ENCODE measurements at regions not wholly inside any gene's neighbourhood (a gene's known extent, or its start where the extent isn't known, plus 50 kb on each side); places are given as distances from the start of the nearest gene placed in this dataset.

- TF ChIP-seq ZNF462 (CRISPR knock-in tag; IDR thresholded peaks at IDR 0.05) (no peak), POLR2AphosphoS5 (IDR thresholded peaks at IDR 0.05; ENCODE audit: low read depth) (no peak), ZNF331 (CRISPR knock-in tag; IDR thresholded peaks at IDR 0.05; ENCODE audit: low read depth) (no peak), JUNB (IDR thresholded peaks at IDR 0.05; ENCODE audit: unreplicated experiment) (no peak), NANOG (IDR thresholded peaks at IDR 0.05; ENCODE audit: borderline replicate concordance) (no peak), EZH2 (IDR thresholded peaks at IDR 0.05; ENCODE audit: low read depth, unreplicated experiment) (no peak)
Observed at GRCh38 chr6:167680605-167681149, 146.0 kb upstream of the AFDN start (continued).

- peaks cover 8% of the 10 kb centered on the region; the same call in 1 of the 2 replicates for H3F3A ChIP-seq (replicated peaks; ENCODE audit: low read depth)
- 0 out of 2 replicates have a peak, but pooled peaks cover 5% of the 10 kb centered on the region for H3K9me2 ChIP-seq (ENCODE audit: insufficient read depth)
- no peak overlapping the region for H3K27ac ChIP-seq (ENCODE audit: low read depth)
- H3K4me1 ChIP-seq (ENCODE audit: insufficient read depth), result peaks cover 22% of the 10 kb centered on the region
- no peak for ATAC-seq
- H3K27me3 ChIP-seq (ENCODE audit: insufficient read depth), result peaks cover 19% of the 10 kb centered on the region; the same call in 1 of the 2 replicates
- no peaks in the 10 kb centered on the region for H3K36me3 ChIP-seq (ENCODE audit: insufficient read depth)
- Mint-ChIP-seq H3K4me3 (no peak overlapping the region), H3K9me3 (peaks cover 4% of the 10 kb centered on the region; the same call in 2 of the 3 replicates), H3K27me3 (ENCODE audit: insufficient read depth, low read depth, poor library complexity) (peaks cover 36% of the 10 kb centered on the region), H3K4me1 (peaks cover 46% of the 10 kb centered on the region), H3K27ac (no peak overlapping the region), H3K36me3 (ENCODE audit: low read depth) (peaks cover 5% of the 10 kb centered on the region; the same call in 1 of the 3 replicates)
- no peak overlapping the region for H3K4me3 ChIP-seq
- H3K79me2 ChIP-seq (replicated peaks; ENCODE audit: insufficient read depth), result no peaks in the 10 kb centered on the region
- no peak for DNase-seq (ENCODE audit: low spot score)
- H3K4me2 ChIP-seq, result no peak overlapping the region
- no peaks in the 10 kb centered on the region for H4K20me1 ChIP-seq (replicated peaks; ENCODE audit: insufficient read depth)
- H2AFZ ChIP-seq, result no peak overlapping the region
- TF ChIP-seq CREB1 (CRISPR knock-in tag; IDR thresholded peaks at IDR 0.05; ENCODE audit: low read depth), result no peak
- TF ChIP-seq, protein P1, sequence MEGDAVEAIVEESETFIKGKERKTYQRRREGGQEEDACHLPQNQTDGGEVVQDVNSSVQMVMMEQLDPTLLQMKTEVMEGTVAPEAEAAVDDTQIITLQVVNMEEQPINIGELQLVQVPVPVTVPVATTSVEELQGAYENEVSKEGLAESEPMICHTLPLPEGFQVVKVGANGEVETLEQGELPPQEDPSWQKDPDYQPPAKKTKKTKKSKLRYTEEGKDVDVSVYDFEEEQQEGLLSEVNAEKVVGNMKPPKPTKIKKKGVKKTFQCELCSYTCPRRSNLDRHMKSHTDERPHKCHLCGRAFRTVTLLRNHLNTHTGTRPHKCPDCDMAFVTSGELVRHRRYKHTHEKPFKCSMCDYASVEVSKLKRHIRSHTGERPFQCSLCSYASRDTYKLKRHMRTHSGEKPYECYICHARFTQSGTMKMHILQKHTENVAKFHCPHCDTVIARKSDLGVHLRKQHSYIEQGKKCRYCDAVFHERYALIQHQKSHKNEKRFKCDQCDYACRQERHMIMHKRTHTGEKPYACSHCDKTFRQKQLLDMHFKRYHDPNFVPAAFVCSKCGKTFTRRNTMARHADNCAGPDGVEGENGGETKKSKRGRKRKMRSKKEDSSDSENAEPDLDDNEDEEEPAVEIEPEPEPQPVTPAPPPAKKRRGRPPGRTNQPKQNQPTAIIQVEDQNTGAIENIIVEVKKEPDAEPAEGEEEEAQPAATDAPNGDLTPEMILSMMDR (conservative IDR thresholded peaks at IDR 0.05; ENCODE audit: low read depth in 2 of 2), result no peak
- TF ChIP-seq EZH2 (IDR thresholded peaks at IDR 0.05; ENCODE audit: low read depth, unreplicated experiment), result no peak
- TF ChIP-seq ZNF114 (CRISPR knock-in tag; IDR thresholded peaks at IDR 0.05), result no peak
- TF ChIP-seq, protein P2, sequence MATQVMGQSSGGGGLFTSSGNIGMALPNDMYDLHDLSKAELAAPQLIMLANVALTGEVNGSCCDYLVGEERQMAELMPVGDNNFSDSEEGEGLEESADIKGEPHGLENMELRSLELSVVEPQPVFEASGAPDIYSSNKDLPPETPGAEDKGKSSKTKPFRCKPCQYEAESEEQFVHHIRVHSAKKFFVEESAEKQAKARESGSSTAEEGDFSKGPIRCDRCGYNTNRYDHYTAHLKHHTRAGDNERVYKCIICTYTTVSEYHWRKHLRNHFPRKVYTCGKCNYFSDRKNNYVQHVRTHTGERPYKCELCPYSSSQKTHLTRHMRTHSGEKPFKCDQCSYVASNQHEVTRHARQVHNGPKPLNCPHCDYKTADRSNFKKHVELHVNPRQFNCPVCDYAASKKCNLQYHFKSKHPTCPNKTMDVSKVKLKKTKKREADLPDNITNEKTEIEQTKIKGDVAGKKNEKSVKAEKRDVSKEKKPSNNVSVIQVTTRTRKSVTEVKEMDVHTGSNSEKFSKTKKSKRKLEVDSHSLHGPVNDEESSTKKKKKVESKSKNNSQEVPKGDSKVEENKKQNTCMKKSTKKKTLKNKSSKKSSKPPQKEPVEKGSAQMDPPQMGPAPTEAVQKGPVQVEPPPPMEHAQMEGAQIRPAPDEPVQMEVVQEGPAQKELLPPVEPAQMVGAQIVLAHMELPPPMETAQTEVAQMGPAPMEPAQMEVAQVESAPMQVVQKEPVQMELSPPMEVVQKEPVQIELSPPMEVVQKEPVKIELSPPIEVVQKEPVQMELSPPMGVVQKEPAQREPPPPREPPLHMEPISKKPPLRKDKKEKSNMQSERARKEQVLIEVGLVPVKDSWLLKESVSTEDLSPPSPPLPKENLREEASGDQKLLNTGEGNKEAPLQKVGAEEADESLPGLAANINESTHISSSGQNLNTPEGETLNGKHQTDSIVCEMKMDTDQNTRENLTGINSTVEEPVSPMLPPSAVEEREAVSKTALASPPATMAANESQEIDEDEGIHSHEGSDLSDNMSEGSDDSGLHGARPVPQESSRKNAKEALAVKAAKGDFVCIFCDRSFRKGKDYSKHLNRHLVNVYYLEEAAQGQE (IDR thresholded peaks at IDR 0.05; ENCODE audit: unreplicated experiment), result no peak
- TF ChIP-seq NANOG (IDR thresholded peaks at IDR 0.05; ENCODE audit: borderline replicate concordance), result no peak
- no peak for TF ChIP-seq EZH2phosphoT487 (IDR thresholded peaks at IDR 0.05; ENCODE audit: unreplicated experiment)
- no peak for TF ChIP-seq JUNB (IDR thresholded peaks at IDR 0.05; ENCODE audit: unreplicated experiment)
- TF ChIP-seq STAT1 (IDR thresholded peaks at IDR 0.05; ENCODE audit: unreplicated experiment), result no peak
- no peak for TF ChIP-seq ETS1 (IDR thresholded peaks at IDR 0.05)
Observed at GRCh38 chr6:167682125-167682524, 144.6 kb upstream of the AFDN start.
